Gastroesophageal sphincter (tissue), 4 donors: ENCODE measurements at regions not wholly inside any gene's neighbourhood (a gene's known extent, or its start where the extent isn't known, plus 50 kb on each side); places are given as distances from the start of the nearest gene placed in this dataset.

Source experiments
- ATAC-seq: fragments of 150-250 bp; one replicate; pipeline ENCODE4 v1.9.1; 2016; ENCODE audit warnings: mild to moderate bottlenecking, moderate library complexity
- H3K27ac ChIP-seq, 4 donors: fragments of 200-600 bp; sonication (generic) in 3 of 4; 1 replicate in 3 of 4; 2 replicates in 1 of 4; pipeline ENCODE4 v1.5.1; 2016 to 2019
- H3K27me3 ChIP-seq: fragments of 200-600 bp; sonication (generic); one replicate; pipeline ENCODE4 v1.5.1; 2019
- H3K36me3 ChIP-seq, 2 donors: fragments of 200-600 bp; sonication (generic); one replicate each; pipeline ENCODE4 v1.5.1; 2019; ENCODE audit warnings: control low read depth in 1 of 2
- H3K4me1 ChIP-seq, 3 donors: fragments of 200-600 bp; sonication (generic); 1 replicate in 2 of 3; 2 replicates in 1 of 3; pipeline ENCODE4 v1.5.1; 2016 to 2019; ENCODE audit warnings: control low read depth in 2 of 3
- H3K4me3 ChIP-seq, 2 donors: fragments of 200-600 bp; sonication (generic); one replicate each; pipeline ENCODE4 v1.5.1; 2019; ENCODE audit warnings: mild to moderate bottlenecking in 1 of 2, moderate library complexity in 1 of 2
- H3K9me3 ChIP-seq, 3 donors: fragments of 200-600 bp; sonication (generic); one replicate each; pipeline ENCODE4 v1.5.1; 2017 to 2019; ENCODE audit warnings: control low read depth in 2 of 3
- EP300 ChIP-seq: sonication (generic); formaldehyde crosslinking; IDR thresholded peaks from one replicate; pipeline ENCODE4 v1.6.1; 2017; ENCODE audit warnings: antibody characterized with exemption, mild to moderate bottlenecking
- POLR2A ChIP-seq, 2 donors: fragments of 450-650 bp; IDR thresholded peaks; one replicate each; pipeline ENCODE4 v1.6.1; 2017; ENCODE audit warnings: antibody characterized with exemption in 2 of 2, mild to moderate bottlenecking in 2 of 2, moderate library complexity in 1 of 2
- POLR2AphosphoS5 ChIP-seq: sonication (generic); formaldehyde crosslinking; IDR thresholded peaks from one replicate; pipeline ENCODE4 v1.6.1; 2017; ENCODE audit warnings: antibody characterized with exemption
- WGBS, 2 donors: methylation state at CpG; one replicate each; pipeline ENCODE4 v1.1.5; 2018; ENCODE audit warnings: low coverage in 1 of 2; 5-methylcytosine and 5-hydroxymethylcytosine counted together
- TF ChIP-seq, protein P1 (sequence below), 4 experiments: fragments of 200-600 bp in 2 of 4; fragments of 450-650 bp in 2 of 4; sonication (generic) in 1 of 4; IDR thresholded peaks; one replicate each; pipeline ENCODE4 v1.5.1; 2017 to 2019; ENCODE audit warnings: antibody characterized with exemption in 4 of 4, mild to moderate bottlenecking in 2 of 4, moderate library complexity in 2 of 4

DNA sequence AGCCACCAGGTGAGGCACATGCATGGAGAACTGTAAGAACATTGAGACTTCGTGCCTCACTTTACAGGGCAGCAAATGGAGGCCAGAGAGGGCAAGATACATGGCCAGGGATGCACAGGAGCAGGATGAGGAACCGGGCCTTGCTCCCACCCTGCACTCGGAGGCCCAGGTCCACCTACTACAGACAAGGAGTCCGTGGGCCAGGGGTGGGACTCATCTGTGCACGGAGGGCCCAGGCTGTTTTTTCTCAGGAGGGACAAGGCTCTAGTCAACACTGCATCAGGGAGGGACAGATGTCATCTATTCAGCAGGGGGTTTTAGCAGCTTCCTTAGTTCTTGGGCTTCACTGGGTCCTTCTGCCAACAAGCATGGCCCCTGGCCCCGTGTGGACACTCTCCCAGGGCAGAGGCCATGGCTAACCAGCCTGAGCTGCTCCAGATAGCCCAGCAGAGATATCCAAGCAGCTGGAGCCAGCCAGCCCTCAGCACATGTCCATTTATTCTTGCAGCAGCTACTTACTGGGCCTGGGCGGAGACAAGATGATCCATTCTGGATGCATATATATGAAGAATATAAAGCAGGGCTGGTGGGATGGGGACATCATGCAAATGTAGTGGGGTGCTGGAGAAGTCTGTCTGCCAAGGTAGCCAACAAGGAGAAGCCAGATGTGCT lies 134.5 kb upstream of the RET start:
- WGBS, 2 donors = 60% methylated on average over 1 of the region's 7 CpGs; no CpG with 5 or more reads in 1 of the 2 donors
- no peak for ATAC-seq
- H3K36me3 ChIP-seq = no peaks in the 10 kb centered on the region

DNA sequence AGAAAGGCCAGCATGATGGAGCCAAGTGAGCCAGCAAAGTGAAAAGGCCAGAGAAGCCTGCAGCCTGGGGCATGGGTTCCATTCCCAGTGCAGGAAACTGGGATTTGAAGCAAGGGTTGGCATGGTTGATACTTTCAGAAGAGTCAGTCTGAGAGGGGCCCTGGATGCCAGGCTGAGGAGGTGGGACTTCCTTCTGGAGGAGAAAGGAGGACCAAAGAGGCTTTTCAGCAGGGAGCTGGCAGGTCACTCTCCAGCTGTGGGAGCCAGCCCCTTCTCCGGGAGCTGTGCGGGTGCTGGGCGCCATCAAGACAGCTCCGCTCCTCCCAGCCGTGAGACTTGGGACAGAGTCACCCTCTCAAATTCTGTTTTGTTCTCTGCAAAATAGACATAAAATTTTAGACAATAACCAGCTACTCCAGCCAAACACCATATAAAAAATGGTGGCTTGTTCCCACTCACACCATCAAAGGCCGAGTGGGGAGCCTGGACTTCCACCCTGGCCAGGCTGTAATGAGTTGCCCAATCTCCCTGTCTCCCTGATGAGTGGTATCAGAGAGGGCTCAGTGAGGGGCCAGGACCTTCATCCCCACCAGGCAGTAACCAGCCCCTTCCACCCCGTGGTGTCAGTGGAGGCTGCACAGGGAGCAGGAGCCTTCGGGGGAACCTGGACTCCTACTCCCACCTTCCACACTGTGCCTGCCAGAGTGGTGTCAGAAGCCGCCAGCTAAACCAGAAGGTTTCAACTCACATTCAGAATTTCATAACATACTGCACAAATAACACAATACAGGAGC lies 133.6 kb upstream of the RET start:
- Histone ChIP-seq H3K27me3 (peaks cover 50% of the 10 kb centered on the region), H3K27ac (no peak overlapping the region), H3K4me3 (no peak overlapping the region), H3K36me3 (no peaks in the 10 kb centered on the region), H3K9me3 (peaks cover 0 to 12% (median 0%) of the 10 kb centered on the region in 3 donors), H3K4me1 (no peaks in the 10 kb centered on the region)
- WGBS, 2 donors = 100% methylated on average over 1 of the region's 9 CpGs; no CpG with 5 or more reads in 1 of the 2 donors
- TF ChIP-seq EP300 (no peak), POLR2A (IDR thresholded peaks at IDR 0.05) (no peak), POLR2AphosphoS5 (no peak)
- TF ChIP-seq, protein P1, sequence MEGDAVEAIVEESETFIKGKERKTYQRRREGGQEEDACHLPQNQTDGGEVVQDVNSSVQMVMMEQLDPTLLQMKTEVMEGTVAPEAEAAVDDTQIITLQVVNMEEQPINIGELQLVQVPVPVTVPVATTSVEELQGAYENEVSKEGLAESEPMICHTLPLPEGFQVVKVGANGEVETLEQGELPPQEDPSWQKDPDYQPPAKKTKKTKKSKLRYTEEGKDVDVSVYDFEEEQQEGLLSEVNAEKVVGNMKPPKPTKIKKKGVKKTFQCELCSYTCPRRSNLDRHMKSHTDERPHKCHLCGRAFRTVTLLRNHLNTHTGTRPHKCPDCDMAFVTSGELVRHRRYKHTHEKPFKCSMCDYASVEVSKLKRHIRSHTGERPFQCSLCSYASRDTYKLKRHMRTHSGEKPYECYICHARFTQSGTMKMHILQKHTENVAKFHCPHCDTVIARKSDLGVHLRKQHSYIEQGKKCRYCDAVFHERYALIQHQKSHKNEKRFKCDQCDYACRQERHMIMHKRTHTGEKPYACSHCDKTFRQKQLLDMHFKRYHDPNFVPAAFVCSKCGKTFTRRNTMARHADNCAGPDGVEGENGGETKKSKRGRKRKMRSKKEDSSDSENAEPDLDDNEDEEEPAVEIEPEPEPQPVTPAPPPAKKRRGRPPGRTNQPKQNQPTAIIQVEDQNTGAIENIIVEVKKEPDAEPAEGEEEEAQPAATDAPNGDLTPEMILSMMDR (IDR thresholded peaks at IDR 0.05) = no peak
- no peak for ATAC-seq

More for the DNA sequence above, 134.5 kb upstream of the RET start:
- Histone ChIP-seq H3K27ac (no peak overlapping the region), H3K9me3 (peaks cover 0 to 4% (median 0%) of the 10 kb centered on the region in 3 donors), H3K27me3 (peaks cover 52% of the 10 kb centered on the region), H3K4me3 (no peak overlapping the region), H3K4me1 (no peaks in the 10 kb centered on the region)
- no peak for TF ChIP-seq POLR2AphosphoS5
- no peak for TF ChIP-seq POLR2A (IDR thresholded peaks at IDR 0.05)
- TF ChIP-seq, protein P1 (IDR thresholded peaks at IDR 0.05) = no peak
- no peak for TF ChIP-seq EP300

DNA sequence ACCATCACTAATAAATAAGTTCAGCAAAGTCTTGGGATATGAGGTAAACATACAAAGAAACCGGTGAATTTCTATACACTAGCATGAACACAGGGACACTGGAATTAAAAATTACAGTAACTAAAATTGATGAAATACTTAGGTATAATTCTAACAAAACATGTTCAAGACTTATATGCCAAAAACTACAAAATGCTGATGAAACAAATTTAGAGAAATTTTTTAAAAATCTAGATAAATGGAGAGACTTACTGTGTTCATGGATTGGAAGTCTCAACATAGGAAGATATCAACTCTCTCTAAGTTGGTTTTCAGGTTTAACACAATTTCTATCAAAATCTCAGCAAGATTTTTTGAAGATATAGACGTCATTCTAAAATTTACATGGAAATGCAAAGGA lies 128.8 kb upstream of the RET start:
- H3K4me1 ChIP-seq = peaks cover 0 to 13% (median 0%) of the 10 kb centered on the region in 3 donors
- no peak for ATAC-seq
- H3K27ac ChIP-seq = no peak overlapping the region
- peaks cover 0 to 14% (median 0%) of the 10 kb centered on the region in 3 donors for H3K9me3 ChIP-seq
- peaks cover 44% of the 10 kb centered on the region for H3K27me3 ChIP-seq
- 88 to 89% methylated on average over 2 of the region's 2 CpGs for WGBS, 2 donors
- TF ChIP-seq EP300 = no peak
- no peak for TF ChIP-seq POLR2AphosphoS5
- TF ChIP-seq POLR2A (IDR thresholded peaks at IDR 0.05) = no peak
- TF ChIP-seq, protein P1 (IDR thresholded peaks at IDR 0.05) = no peak
- no peaks in the 10 kb centered on the region for H3K36me3 ChIP-seq
- no peak overlapping the region for H3K4me3 ChIP-seq

DNA sequence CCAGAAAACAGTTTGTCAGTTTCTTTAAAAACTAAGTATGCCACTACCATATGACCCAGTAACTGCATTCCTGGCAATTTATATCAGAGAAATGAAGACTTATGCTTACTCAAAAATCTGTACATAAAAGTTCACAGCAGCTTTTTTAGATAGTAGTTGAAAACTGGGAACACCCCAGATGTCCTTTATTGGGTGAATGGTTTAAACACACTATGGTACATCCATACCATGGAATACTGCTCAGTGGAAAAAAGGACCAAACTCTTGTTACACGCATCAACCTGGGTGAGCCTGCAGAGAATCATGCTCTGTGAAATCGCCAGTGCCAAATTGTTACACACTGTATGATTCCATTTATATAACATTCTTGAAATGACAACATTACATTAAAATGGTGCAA lies 127.6 kb upstream of the RET start:
- ATAC-seq = no peak
- 86 to 100% methylated on average over 2 of the region's 2 CpGs for WGBS, 2 donors

More for the DNA sequence above, 127.6 kb upstream of the RET start:
- peaks cover 0 to 14% (median 0%) of the 10 kb centered on the region in 3 donors for H3K9me3 ChIP-seq
- peaks cover 0 to 13% (median 0%) of the 10 kb centered on the region in 3 donors for H3K4me1 ChIP-seq
- H3K4me3 ChIP-seq = no peak overlapping the region
- H3K27ac ChIP-seq = no peak overlapping the region
- TF ChIP-seq POLR2AphosphoS5 = no peak
- TF ChIP-seq EP300 = no peak
- TF ChIP-seq, protein P1 (IDR thresholded peaks at IDR 0.05) = no peak
- TF ChIP-seq POLR2A (IDR thresholded peaks at IDR 0.05) = no peak
- H3K36me3 ChIP-seq = no peaks in the 10 kb centered on the region
- peaks cover 48% of the 10 kb centered on the region for H3K27me3 ChIP-seq
